Left lung (tissue), 4 donors: ENCODE measurements at regions not wholly inside any gene's neighbourhood (a gene's known extent, or its start where the extent isn't known, plus 50 kb on each side); places are given as distances from the start of the nearest gene placed in this dataset.

Experiments
- ATAC-seq: fragments of 200-7000 bp; cut with Tn5 transposase; one replicate; pipeline ENCODE4 v1.9.1; 2020; ENCODE audit warnings: moderate library complexity
- DNase-seq, 4 donors: peaks; one replicate each; pipeline ENCODE4 v3.0.0-alpha.2; 2013 to 2020
- H3K27ac ChIP-seq, 2 donors: fragments of 200-600 bp; sonication (generic) in 1 of 2; one replicate each; pipeline versions ENCODE4 v1.5.0 to v1.8.0; 2020 to 2021
- H3K27me3 ChIP-seq, 2 donors: fragments of 200-600 bp; sonication (generic) in 1 of 2; one replicate each; pipeline versions ENCODE4 v1.5.0 to v1.8.0; 2020 to 2021
- H3K36me3 ChIP-seq, 2 donors: fragments of 200-600 bp; sonication (generic) in 1 of 2; one replicate each; pipeline versions ENCODE4 v1.5.0 to v1.8.0; 2020 to 2021
- H3K4me1 ChIP-seq, 2 donors: fragments of 200-600 bp; one replicate each; pipeline ENCODE4 v1.8.0; 2021
- H3K4me3 ChIP-seq, 2 donors: fragments of 200-600 bp; sonication (generic) in 1 of 2; one replicate each; pipeline versions ENCODE4 v1.5.0 to v1.8.0; 2020 to 2021; ENCODE audit warnings: mild to moderate bottlenecking in 1 of 2
- H3K9me3 ChIP-seq, 2 donors: fragments of 200-600 bp; sonication (generic) in 1 of 2; one replicate each; pipeline versions ENCODE4 v1.5.0 to v1.8.0; 2020 to 2021
- CTCF ChIP-seq, 2 donors: fragments of 200-600 bp; sonication (generic) in 1 of 2; IDR thresholded peaks; one replicate each; pipeline versions ENCODE4 v1.5.0 to v1.8.0; 2021; ENCODE audit warnings: antibody characterized with exemption in 2 of 2
- intact Hi-C, 2 donors: fragments of 100-400 bp; cut with DNase I; formaldehyde crosslinking; loops; one replicate each; pipeline versions ENCODE4 v1.11.2 to v1.14.2; 2022
- donor health status: DM: no; HTN: yes; CAD: no.
- donor health status: DM: no; HTN: no; CAD: no.

GRCh38 chr1:182127656-182128055 is 66.1 kb upstream of the ZNF648 start:
- H3K36me3 ChIP-seq, result no peaks in the 10 kb centered on the region
- intact Hi-C loops, result no loop called here
- H3K9me3 ChIP-seq, result no peaks in the 10 kb centered on the region
- ATAC-seq (no peak), DNase-seq (no peak)
- H3K4me3 ChIP-seq, result no peak overlapping the region
- no peak overlapping the region for H3K27ac ChIP-seq
- H3K27me3 ChIP-seq, result no peaks in the 10 kb centered on the region
- H3K4me1 ChIP-seq, result no peaks in the 10 kb centered on the region
- TF ChIP-seq CTCF (IDR thresholded peaks at IDR 0.05), result no peak

GRCh38 chr1:182126272-182126800 is 64.8 kb upstream of the ZNF648 start:
- Histone ChIP-seq H3K27ac (no peak overlapping the region), H3K4me3 (no peak overlapping the region), H3K4me1 (no peaks in the 10 kb centered on the region), H3K27me3 (no peaks in the 10 kb centered on the region), H3K36me3 (no peaks in the 10 kb centered on the region), H3K9me3 (no peaks in the 10 kb centered on the region)
- DNase-seq, result no peak
- no peak for ATAC-seq
- no peak for TF ChIP-seq CTCF (IDR thresholded peaks at IDR 0.05)
- intact Hi-C loops, result no loop called here

GRCh38 chr1:182122913-182123260 is 61.4 kb upstream of the ZNF648 start:
- Histone ChIP-seq H3K4me3 (no peak overlapping the region), H3K27me3 (no peaks in the 10 kb centered on the region), H3K36me3 (no peaks in the 10 kb centered on the region), H3K9me3 (no peaks in the 10 kb centered on the region), H3K4me1 (no peaks in the 10 kb centered on the region), H3K27ac (no peak overlapping the region)
- no peak for TF ChIP-seq CTCF (IDR thresholded peaks at IDR 0.05)
- DNase-seq, result no peak
- no peak for ATAC-seq
- intact Hi-C loops, result no loop called here

GRCh38 chr1:182122256-182122912 is 60.9 kb upstream of the ZNF648 start:
- H3K4me1 ChIP-seq, result no peaks in the 10 kb centered on the region
- no peak for ATAC-seq
- no peak for DNase-seq
- no peaks in the 10 kb centered on the region for H3K27me3 ChIP-seq
- H3K9me3 ChIP-seq, result no peaks in the 10 kb centered on the region
- TF ChIP-seq CTCF (IDR thresholded peaks at IDR 0.05), result no peak
- H3K4me3 ChIP-seq, result no peak overlapping the region
- H3K36me3 ChIP-seq, result no peaks in the 10 kb centered on the region
- intact Hi-C loops, result no loop called here
- no peak overlapping the region for H3K27ac ChIP-seq

GRCh38 chr1:182121787-182122186 is 60.3 kb upstream of the ZNF648 start:
- no peak for TF ChIP-seq CTCF (IDR thresholded peaks at IDR 0.05)
- H3K9me3 ChIP-seq, result no peaks in the 10 kb centered on the region
- H3K4me3 ChIP-seq, result no peak overlapping the region
- no peaks in the 10 kb centered on the region for H3K27me3 ChIP-seq
- ATAC-seq (no peak), DNase-seq (no peak)
- H3K4me1 ChIP-seq, result no peaks in the 10 kb centered on the region
- no peak overlapping the region for H3K27ac ChIP-seq
- H3K36me3 ChIP-seq, result no peaks in the 10 kb centered on the region
- intact Hi-C loops, result no loop called here
